A549 (cell line): ENCODE measurements at regions not wholly inside any gene's neighbourhood (a gene's known extent, or its start where the extent isn't known, plus 50 kb on each side); places are given as distances from the start of the nearest gene placed in this dataset.

Experiments
- ATAC-seq, 2 experiments: fragments of 200-7000 bp in 1 of 2; fragments of >200 bp in 1 of 2; cut with Nextera tagmentation in 1 of 2; cut with Tn5 transposase in 1 of 2; 3 replicates each; pipeline versions ENCODE4 v1.8.0 to v1.9.1; 2018 to 2020; ENCODE audit warnings: mild to moderate bottlenecking in 1 of 2, moderate library complexity in 1 of 2
- CTCF ChIA-PET: fragments of 300-600 bp; sonication (Branson Sonifier 250); formaldehyde crosslinking; extraction: SDS; loops from one replicate; lab custom pipeline; 2021; ENCODE audit warnings: antibody characterized with exemption, inconsistent platforms; lab: Yijun Ruan, JAX
- POLR2A ChIA-PET: fragments of 350-600 bp; formaldehyde crosslinking; extraction: SDS; loops from one replicate; lab custom pipeline; 2021; ENCODE audit warnings: antibody characterized with exemption, inconsistent platforms; lab: Yijun Ruan, JAX
- DNase-seq, 2 experiments: peaks; one replicate each; pipeline versions ENCODE4 v3.0.0 to v3.0.0-alpha.2; 2011 to 2016; ENCODE audit warnings: low read depth in 1 of 2, low spot score in 1 of 2
- FAIRE-seq: peaks from 2 replicates; lab custom pipeline; 2011; peaks lifted over from hg19 to GRCh38; lab: Jason Lieb, UNC
- H3K27ac ChIP-seq, 2 experiments: fragments of >200 bp; sonication (Bioruptor Twin); formaldehyde crosslinking; 3 replicates each; pipeline ENCODE4 v1.5.1; 2016 to 2017
- H3K4me1 ChIP-seq: fragments of >200 bp; sonication (Bioruptor Twin); formaldehyde crosslinking; 3 replicates; pipeline ENCODE4 v1.6.1; 2016
- H3K4me2 ChIP-seq: fragments of >200 bp; sonication (Bioruptor Twin); formaldehyde crosslinking; 3 replicates; pipeline ENCODE4 v1.6.1; 2016
- H3K4me3 ChIP-seq: fragments of >200 bp; sonication (Bioruptor Twin); formaldehyde crosslinking; 3 replicates; pipeline ENCODE4 v1.5.1; 2016
- H3K9me3 ChIP-seq: fragments of >200 bp; sonication (Bioruptor Twin); formaldehyde crosslinking; 3 replicates; pipeline ENCODE4 v1.6.1; 2016
- CBX2 ChIP-seq: fragments of 200-600 bp; sonication (generic); IDR thresholded peaks from 2 replicates; pipeline ENCODE4 v1.6.1; 2016; ENCODE audit warnings: low read depth, mild to moderate bottlenecking, borderline replicate concordance
- CHD4 ChIP-seq: fragments of 200-600 bp; sonication (generic); IDR thresholded peaks from 2 replicates; pipeline ENCODE4 v1.6.1; 2016; ENCODE audit warnings: antibody characterized with exemption, mild to moderate bottlenecking, borderline replicate concordance
- EHF ChIP-seq: fragments of 250-450 bp; sonication (Bioruptor Pico); IDR thresholded peaks from 2 replicates; pipeline ENCODE4 v1.5.0; 2020; ENCODE audit warnings: mild to moderate bottlenecking
- FOSB ChIP-seq: fragments of 250-450 bp; sonication (Bioruptor Pico); IDR thresholded peaks from 2 replicates; pipeline ENCODE4 v1.5.0; 2020; ENCODE audit warnings: mild to moderate bottlenecking, moderate library complexity
- FOXS1 ChIP-seq: fragments of 250-450 bp; sonication (Bioruptor Pico); IDR thresholded peaks from 2 replicates; pipeline ENCODE4 v1.5.0; 2020; ENCODE audit warnings: mild to moderate bottlenecking, moderate library complexity
- HDAC2 ChIP-seq: fragments of 200-600 bp; sonication (generic); IDR thresholded peaks from 2 replicates; pipeline ENCODE4 v1.6.1; 2016
- HES2 ChIP-seq: fragments of >200 bp; sonication (Bioruptor Twin); formaldehyde crosslinking; IDR thresholded peaks from 2 replicates; pipeline ENCODE4 v1.6.1; 2016
- HEYL ChIP-seq: fragments of 250-450 bp; sonication (Bioruptor Pico); IDR thresholded peaks from 2 replicates; pipeline ENCODE4 v1.8.0; 2021; ENCODE audit warnings: mild to moderate bottlenecking, moderate library complexity
- HOXA7 ChIP-seq: fragments of 250-450 bp; sonication (Bioruptor Pico); IDR thresholded peaks from 2 replicates; pipeline ENCODE4 v1.5.0; 2020; ENCODE audit warnings: mild to moderate bottlenecking, moderate library complexity
- JUNB ChIP-seq: fragments of >200 bp; sonication (Bioruptor Twin); formaldehyde crosslinking; IDR thresholded peaks from 2 replicates; pipeline ENCODE4 v1.6.1; 2016
- KDM5A ChIP-seq: fragments of 200-600 bp; sonication (generic); IDR thresholded peaks from 2 replicates; pipeline ENCODE4 v1.6.1; 2016; ENCODE audit warnings: antibody characterized with exemption, mild to moderate bottlenecking
- PBX3 ChIP-seq: IDR thresholded peaks from 2 replicates; pipeline ENCODE4 v1.6.1; 2012
- RCOR1 ChIP-seq: fragments of 150-350 bp; IDR thresholded peaks from 2 replicates; pipeline ENCODE4 v1.6.1; 2014; ENCODE audit warnings: antibody characterized with exemption, low read length, low read depth
- RNF2 ChIP-seq: fragments of 200-600 bp; sonication (generic); IDR thresholded peaks from 2 replicates; pipeline ENCODE4 v1.6.1; 2016; ENCODE audit warnings: low read depth, mild to moderate bottlenecking, antibody characterized with exemption, moderate library complexity, borderline replicate concordance
- TFCP2L1 ChIP-seq: fragments of 250-450 bp; sonication (Bioruptor Pico); IDR thresholded peaks from 2 replicates; pipeline ENCODE4 v1.5.0; 2021; ENCODE audit warnings: mild to moderate bottlenecking
- ZFP36 ChIP-seq: fragments of 450-650 bp; IDR thresholded peaks from 2 replicates; pipeline ENCODE4 v1.6.1; 2014; ENCODE audit warnings: borderline replicate concordance; ENCODE audit not compliant: partially characterized antibody
- WGBS: methylation state at CpG from one replicate; pipeline ENCODE4 v1.1.6; 2017; ENCODE audit errors: missing lambda C conversion rate; 5-methylcytosine and 5-hydroxymethylcytosine counted together
- TF ChIP-seq, protein P1 (sequence below): fragments of 250-450 bp; sonication (Bioruptor Pico); IDR thresholded peaks from 2 replicates; pipeline ENCODE4 v1.5.0; 2021; ENCODE audit warnings: mild to moderate bottlenecking, moderate library complexity, borderline replicate concordance
- TF ChIP-seq, protein P2 (sequence below): fragments of 200-600 bp; sonication (generic); IDR thresholded peaks from 2 replicates; pipeline ENCODE4 v1.6.1; 2016; ENCODE audit warnings: antibody characterized with exemption, mild to moderate bottlenecking, moderate library complexity
- TF ChIP-seq, protein P3 (sequence below): IDR thresholded peaks from 2 replicates; pipeline ENCODE4 v1.6.1; 2012
- TF ChIP-seq, protein P4 (sequence below): fragments of 150-350 bp; IDR thresholded peaks from 2 replicates; pipeline ENCODE4 v1.6.1; 2014; ENCODE audit warnings: low read depth, mild to moderate bottlenecking, low read length

GRCh38 chr17:34172390-34172918 is 82.6 kb upstream of the CCL2 start (continued):
- TF ChIP-seq CBX2 (no peak), PBX3 (no peak), HOXA7 (no peak), TFCP2L1 (no peak), HEYL (CRISPR knock-in tag) (no peak), ZFP36 (no peak)
- TF ChIP-seq, protein P1, sequence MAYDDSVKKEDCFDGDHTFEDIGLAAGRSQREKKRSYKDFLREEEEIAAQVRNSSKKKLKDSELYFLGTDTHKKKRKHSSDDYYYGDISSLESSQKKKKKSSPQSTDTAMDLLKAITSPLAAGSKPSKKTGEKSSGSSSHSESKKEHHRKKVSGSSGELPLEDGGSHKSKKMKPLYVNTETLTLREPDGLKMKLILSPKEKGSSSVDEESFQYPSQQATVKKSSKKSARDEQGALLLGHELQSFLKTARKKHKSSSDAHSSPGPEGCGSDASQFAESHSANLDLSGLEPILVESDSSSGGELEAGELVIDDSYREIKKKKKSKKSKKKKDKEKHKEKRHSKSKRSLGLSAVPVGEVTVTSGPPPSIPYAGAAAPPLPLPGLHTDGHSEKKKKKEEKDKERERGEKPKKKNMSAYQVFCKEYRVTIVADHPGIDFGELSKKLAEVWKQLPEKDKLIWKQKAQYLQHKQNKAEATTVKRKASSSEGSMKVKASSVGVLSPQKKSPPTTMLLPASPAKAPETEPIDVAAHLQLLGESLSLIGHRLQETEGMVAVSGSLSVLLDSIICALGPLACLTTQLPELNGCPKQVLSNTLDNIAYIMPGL (CRISPR knock-in tag), result no peak

DNA sequence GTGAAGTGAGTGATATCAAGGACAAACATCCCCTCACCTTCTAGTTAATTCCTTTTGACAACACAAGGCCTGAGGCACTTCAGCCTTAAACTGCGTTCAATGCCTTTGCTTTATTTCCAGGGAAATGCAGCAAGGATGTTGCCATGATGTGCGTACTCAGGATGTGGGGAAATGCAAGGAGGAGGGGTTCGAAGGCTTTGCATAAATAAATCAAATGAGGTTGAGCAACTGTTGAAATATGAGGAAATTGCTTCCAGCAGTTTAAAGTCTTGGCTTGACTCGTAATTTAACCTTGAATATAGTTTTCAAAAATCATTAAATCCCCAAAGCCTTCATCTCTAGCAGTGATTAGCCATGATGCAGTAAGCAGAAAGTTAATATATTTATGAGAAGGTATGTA is 81.8 kb upstream of the CCL2 start:
- no peak overlapping the region for H3K4me3 ChIP-seq
- FAIRE-seq (no peak), ATAC-seq (no peak), DNase-seq (no peak)
- H3K9me3 ChIP-seq, result peaks cover 7% of the 10 kb centered on the region; the same call in 2 of the 3 replicates
- no peaks in the 10 kb centered on the region for H3K4me1 ChIP-seq
- TF ChIP-seq HOXA7 (no peak), TFCP2L1 (no peak), FOSB (CRISPR knock-in tag) (no peak), CBX2 (no peak), HES2 (no peak), JUNB (no peak), CHD4 (no peak), RNF2 (no peak), RCOR1 (no peak), HDAC2 (no peak), ZFP36 (no peak), PBX3 (no peak), KDM5A (no peak), FOXS1 (CRISPR knock-in tag) (no peak), HEYL (CRISPR knock-in tag) (no peak), EHF (no peak)
- TF ChIP-seq, protein P2, sequence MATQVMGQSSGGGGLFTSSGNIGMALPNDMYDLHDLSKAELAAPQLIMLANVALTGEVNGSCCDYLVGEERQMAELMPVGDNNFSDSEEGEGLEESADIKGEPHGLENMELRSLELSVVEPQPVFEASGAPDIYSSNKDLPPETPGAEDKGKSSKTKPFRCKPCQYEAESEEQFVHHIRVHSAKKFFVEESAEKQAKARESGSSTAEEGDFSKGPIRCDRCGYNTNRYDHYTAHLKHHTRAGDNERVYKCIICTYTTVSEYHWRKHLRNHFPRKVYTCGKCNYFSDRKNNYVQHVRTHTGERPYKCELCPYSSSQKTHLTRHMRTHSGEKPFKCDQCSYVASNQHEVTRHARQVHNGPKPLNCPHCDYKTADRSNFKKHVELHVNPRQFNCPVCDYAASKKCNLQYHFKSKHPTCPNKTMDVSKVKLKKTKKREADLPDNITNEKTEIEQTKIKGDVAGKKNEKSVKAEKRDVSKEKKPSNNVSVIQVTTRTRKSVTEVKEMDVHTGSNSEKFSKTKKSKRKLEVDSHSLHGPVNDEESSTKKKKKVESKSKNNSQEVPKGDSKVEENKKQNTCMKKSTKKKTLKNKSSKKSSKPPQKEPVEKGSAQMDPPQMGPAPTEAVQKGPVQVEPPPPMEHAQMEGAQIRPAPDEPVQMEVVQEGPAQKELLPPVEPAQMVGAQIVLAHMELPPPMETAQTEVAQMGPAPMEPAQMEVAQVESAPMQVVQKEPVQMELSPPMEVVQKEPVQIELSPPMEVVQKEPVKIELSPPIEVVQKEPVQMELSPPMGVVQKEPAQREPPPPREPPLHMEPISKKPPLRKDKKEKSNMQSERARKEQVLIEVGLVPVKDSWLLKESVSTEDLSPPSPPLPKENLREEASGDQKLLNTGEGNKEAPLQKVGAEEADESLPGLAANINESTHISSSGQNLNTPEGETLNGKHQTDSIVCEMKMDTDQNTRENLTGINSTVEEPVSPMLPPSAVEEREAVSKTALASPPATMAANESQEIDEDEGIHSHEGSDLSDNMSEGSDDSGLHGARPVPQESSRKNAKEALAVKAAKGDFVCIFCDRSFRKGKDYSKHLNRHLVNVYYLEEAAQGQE, result no peak
- TF ChIP-seq, protein P3, sequence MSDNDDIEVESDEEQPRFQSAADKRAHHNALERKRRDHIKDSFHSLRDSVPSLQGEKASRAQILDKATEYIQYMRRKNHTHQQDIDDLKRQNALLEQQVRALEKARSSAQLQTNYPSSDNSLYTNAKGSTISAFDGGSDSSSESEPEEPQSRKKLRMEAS, result no peak
- TF ChIP-seq, protein P4, sequence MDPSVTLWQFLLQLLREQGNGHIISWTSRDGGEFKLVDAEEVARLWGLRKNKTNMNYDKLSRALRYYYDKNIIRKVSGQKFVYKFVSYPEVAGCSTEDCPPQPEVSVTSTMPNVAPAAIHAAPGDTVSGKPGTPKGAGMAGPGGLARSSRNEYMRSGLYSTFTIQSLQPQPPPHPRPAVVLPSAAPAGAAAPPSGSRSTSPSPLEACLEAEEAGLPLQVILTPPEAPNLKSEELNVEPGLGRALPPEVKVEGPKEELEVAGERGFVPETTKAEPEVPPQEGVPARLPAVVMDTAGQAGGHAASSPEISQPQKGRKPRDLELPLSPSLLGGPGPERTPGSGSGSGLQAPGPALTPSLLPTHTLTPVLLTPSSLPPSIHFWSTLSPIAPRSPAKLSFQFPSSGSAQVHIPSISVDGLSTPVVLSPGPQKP, result no peak
- WGBS, result 8% methylated on average over 4 of the region's 4 CpGs
- ChIA-PET POLR2A (no interaction called here), CTCF (interaction anchor here (0.9 to 8.1 kb wide), 4 partner anchors 20 to 422 kb away, joined by 3 to 83 read pairs (median 16); partner anchors contain the start of gene CCL1)
- H3K4me2 ChIP-seq, result no peak overlapping the region
- no peak overlapping the region for H3K27ac ChIP-seq
